ENCODE measurements at regions not wholly inside any gene's neighbourhood (a gene's known extent, or its start where the extent isn't known, plus 50 kb on each side); places are given as distances from the start of the nearest gene placed in this dataset.
A peak's percentile ranks its signal among the peaks of the same experiment; 100 is the strongest.
"Not testable (repeated sequence)": the region's sequence is repeated elsewhere in the genome, so short reads cannot be mapped to it uniquely, and the experiment has no call there.

GRCh38 chr22:11561744-11562143 is 3966.2 kb upstream of the OR11H1 start:
- H3K36me3 ChIP-seq; H3K27me3 ChIP-seq; ATAC-seq; H3K9me3 ChIP-seq; intact Hi-C loops (cut with DNase I); H3K4me1 ChIP-seq; DNase-seq; H3K27ac ChIP-seq; H3K4me3 ChIP-seq: not testable (repeated sequence)

GRCh38 chr22:11568837-11569563 is 3959.0 kb upstream of the OR11H1 start:
- ATAC-seq; H3K27ac ChIP-seq; H3K4me3 ChIP-seq; H3K27me3 ChIP-seq; H3K9me3 ChIP-seq; intact Hi-C loops (cut with DNase I); H3K4me1 ChIP-seq; DNase-seq; H3K36me3 ChIP-seq: not testable (repeated sequence)

- H3K9me3 ChIP-seq; intact Hi-C loops (cut with DNase I); DNase-seq; H3K4me3 ChIP-seq; H3K27me3 ChIP-seq; H3K4me1 ChIP-seq; H3K36me3 ChIP-seq; H3K27ac ChIP-seq: not testable (repeated sequence)
- ATAC-seq: peak; percentile 61
Measured at GRCh38 chr22:11569564-11569940, 3958.4 kb upstream of the OR11H1 start.

GRCh38 chr22:11573154-11573553 is 3954.8 kb upstream of the OR11H1 start:
- intact Hi-C loops (cut with DNase I); H3K4me3 ChIP-seq; DNase-seq; H3K36me3 ChIP-seq; H3K27ac ChIP-seq; ATAC-seq; H3K4me1 ChIP-seq; H3K27me3 ChIP-seq; H3K9me3 ChIP-seq: not testable (repeated sequence)

- peak; percentile 63 for ATAC-seq
- peak; percentile 68 for DNase-seq
- intact Hi-C loops (cut with DNase I): not testable (repeated sequence)
Measured at GRCh38 chr22:11574231-11574630, 3953.8 kb upstream of the OR11H1 start.

GRCh38 chr22:11574659-11575058 is 3953.3 kb upstream of the OR11H1 start:
- H3K27ac ChIP-seq; H3K27me3 ChIP-seq; H3K4me1 ChIP-seq; intact Hi-C loops (cut with DNase I); H3K36me3 ChIP-seq; H3K4me3 ChIP-seq; DNase-seq; H3K9me3 ChIP-seq; ATAC-seq: not testable (repeated sequence)

More at GRCh38 chr22:11574231-11574630, 3953.8 kb upstream of the OR11H1 start:
- H3K36me3 ChIP-seq, H3K27me3 ChIP-seq, H3K9me3 ChIP-seq, H3K27ac ChIP-seq, H3K4me3 ChIP-seq, H3K4me1 ChIP-seq: not testable (repeated sequence)

GRCh38 chr22:11576740-11577139 is 3951.3 kb upstream of the OR11H1 start:
- H3K27ac ChIP-seq; intact Hi-C loops (cut with DNase I); ATAC-seq; H3K9me3 ChIP-seq; H3K36me3 ChIP-seq; H3K4me1 ChIP-seq; H3K4me3 ChIP-seq; H3K27me3 ChIP-seq; DNase-seq: not testable (repeated sequence)

- intact Hi-C loops (cut with DNase I); H3K27ac ChIP-seq: not testable (repeated sequence)
Measured at GRCh38 chr22:11578115-11578514, 3949.9 kb upstream of the OR11H1 start.

GRCh38 chr22:11578551-11578950 is 3949.4 kb upstream of the OR11H1 start:
- H3K4me1 ChIP-seq; H3K4me3 ChIP-seq; H3K27ac ChIP-seq; H3K36me3 ChIP-seq; H3K27me3 ChIP-seq; H3K9me3 ChIP-seq; intact Hi-C loops (cut with DNase I); DNase-seq; ATAC-seq: not testable (repeated sequence)

More at GRCh38 chr22:11578115-11578514, 3949.9 kb upstream of the OR11H1 start:
- H3K36me3 ChIP-seq, H3K4me3 ChIP-seq, H3K9me3 ChIP-seq, H3K4me1 ChIP-seq, DNase-seq, H3K27me3 ChIP-seq, ATAC-seq: not testable (repeated sequence)

- intact Hi-C loops (cut with DNase I); H3K27me3 ChIP-seq; H3K4me3 ChIP-seq; H3K36me3 ChIP-seq; H3K4me1 ChIP-seq; DNase-seq; ATAC-seq; H3K27ac ChIP-seq; H3K9me3 ChIP-seq: not testable (repeated sequence)
Measured at GRCh38 chr22:11582048-11582447, 3945.9 kb upstream of the OR11H1 start.

GRCh38 chr22:11584231-11584630 is 3943.8 kb upstream of the OR11H1 start:
- ATAC-seq; H3K36me3 ChIP-seq; intact Hi-C loops (cut with DNase I); H3K4me1 ChIP-seq; H3K27me3 ChIP-seq; H3K27ac ChIP-seq; DNase-seq; H3K4me3 ChIP-seq: not testable (repeated sequence)
- peaks cover 17% of the 10 kb centered on the region for H3K9me3 ChIP-seq

GRCh38 chr22:11594552-11594951 is 3933.4 kb upstream of the OR11H1 start:
- DNase-seq; H3K4me3 ChIP-seq; H3K4me1 ChIP-seq; H3K27ac ChIP-seq; H3K27me3 ChIP-seq; ATAC-seq; H3K36me3 ChIP-seq; intact Hi-C loops (cut with DNase I): not testable (repeated sequence)
- peaks cover 12% of the 10 kb centered on the region for H3K9me3 ChIP-seq

GRCh38 chr22:11597666-11598358 is 3930.2 kb upstream of the OR11H1 start:
- ATAC-seq; H3K27me3 ChIP-seq; H3K4me3 ChIP-seq; H3K9me3 ChIP-seq; H3K36me3 ChIP-seq; intact Hi-C loops (cut with DNase I); DNase-seq; H3K27ac ChIP-seq; H3K4me1 ChIP-seq: not testable (repeated sequence)
